IMR-90 (cell line): ENCODE measurements at regions not wholly inside any gene's neighbourhood (a gene's known extent, or its start where the extent isn't known, plus 50 kb on each side); places are given as distances from the start of the nearest gene placed in this dataset.

Source experiments
- ATAC-seq: fragments of 200-7000 bp; cut with Tn5 transposase; 2 replicates; pipeline ENCODE4 v1.9.1; 2020; ENCODE audit warnings: low read depth, mild to moderate bottlenecking, moderate library complexity
- BruUV-seq: library from RNA; stranded (reverse); fragments of 400-500 nt; replicated peaks from 2 replicates; lab custom pipeline; 2021; lab: Mats Ljungman, UMichigan
- CTCF ChIA-PET: fragments of 300-600 bp; formaldehyde crosslinking; extraction: SDS; loops from one replicate; lab custom pipeline; 2021; ENCODE audit warnings: antibody characterized with exemption; lab: Yijun Ruan, JAX
- POLR2A ChIA-PET: fragments of 300-600 bp; sonication (Branson Sonifier 250); formaldehyde crosslinking; loops from one replicate; lab custom pipeline; 2022; ENCODE audit warnings: antibody characterized with exemption; ENCODE audit not compliant: unreplicated experiment; lab: Charles Lee
- DNase-seq: peaks from one replicate; pipeline ENCODE4 v3.0.0; 2013
- H2AFZ ChIP-seq: replicated peaks from 2 replicates; pipeline ENCODE3; 2013; ENCODE audit warnings: low read length, mild to moderate bottlenecking; ENCODE audit not compliant: poor library complexity
- H2AK5ac ChIP-seq: 2 replicates; pipeline ENCODE4 v1.6.1; 2013; ENCODE audit warnings: low read depth, low read length, inconsistent platforms
- H2AK9ac ChIP-seq: replicated peaks from 2 replicates; pipeline ENCODE3; 2013; ENCODE audit warnings: mild to moderate bottlenecking, low read depth, low read length, moderate library complexity; ENCODE audit not compliant: poor library complexity
- H2BK120ac ChIP-seq: 2 replicates; pipeline ENCODE4 v1.6.1; 2013; ENCODE audit warnings: low read depth, low read length, inconsistent platforms
- H2BK15ac ChIP-seq: 3 replicates; pipeline ENCODE4 v1.6.1; 2013; ENCODE audit warnings: low read depth, low read length, inconsistent platforms
- H2BK20ac ChIP-seq: 2 replicates; pipeline ENCODE4 v1.6.1; 2013; ENCODE audit warnings: low read depth, mild to moderate bottlenecking, inconsistent platforms, low read length, moderate library complexity
- H2BK5ac ChIP-seq: 2 replicates; pipeline ENCODE4 v1.6.1; 2013; ENCODE audit warnings: mild to moderate bottlenecking, low read depth, low read length, inconsistent platforms; ENCODE audit not compliant: poor library complexity, severe bottlenecking
- H3K14ac ChIP-seq: replicated peaks from 2 replicates; pipeline ENCODE4 v1.6.1; 2013; ENCODE audit warnings: low read depth, low read length, inconsistent platforms
- H3K18ac ChIP-seq: 2 replicates; pipeline ENCODE4 v1.6.1; 2013; ENCODE audit warnings: low read depth, low read length, control low read depth
- H3K23ac ChIP-seq: 2 replicates; pipeline ENCODE4 v1.6.1; 2013; ENCODE audit warnings: low read depth, low read length, inconsistent platforms
- H3K27ac ChIP-seq: 2 replicates; pipeline ENCODE4 v1.5.1; 2013; ENCODE audit warnings: mild to moderate bottlenecking, control low read depth, low read length; ENCODE audit not compliant: insufficient read depth
- H3K27me3 ChIP-seq: 2 replicates; pipeline ENCODE4 v1.6.1; 2013; ENCODE audit warnings: low read length; ENCODE audit not compliant: control insufficient read depth, insufficient read depth
- H3K36me3 ChIP-seq: 2 replicates; pipeline ENCODE4 v1.6.1; 2013; ENCODE audit warnings: low read length, mixed read lengths; ENCODE audit not compliant: control insufficient read depth, insufficient read depth
- H3K4ac ChIP-seq: 2 replicates; pipeline ENCODE4 v1.6.1; 2013; ENCODE audit warnings: low read depth, low read length, inconsistent platforms
- H3K4me1 ChIP-seq: 2 replicates; pipeline ENCODE4 v1.6.1; 2013; ENCODE audit warnings: low read length, mixed read lengths; ENCODE audit not compliant: control insufficient read depth, insufficient read depth
- H3K4me2 ChIP-seq: 2 replicates; pipeline ENCODE4 v1.6.1; 2013; ENCODE audit warnings: low read depth, mild to moderate bottlenecking, control low read depth, low read length, moderate library complexity
- H3K4me3 ChIP-seq: 2 replicates; pipeline ENCODE4 v1.5.1; 2013; ENCODE audit warnings: low read depth, mild to moderate bottlenecking, control low read depth, low read length, moderate library complexity; ENCODE audit not compliant: insufficient read depth
- H3K56ac ChIP-seq: 2 replicates; pipeline ENCODE4 v1.6.1; 2013; ENCODE audit warnings: low read length, inconsistent platforms; ENCODE audit not compliant: insufficient read depth; ENCODE audit errors: extremely low read depth
- H3K79me1 ChIP-seq, 2 experiments: 2 replicates each; pipeline ENCODE4 v1.6.1; 2013; ENCODE audit warnings: low read length in 2 of 2, inconsistent platforms in 1 of 2, low read depth in 1 of 2
- H3K9ac ChIP-seq: 2 replicates; pipeline ENCODE4 v1.6.1; 2013; ENCODE audit warnings: low read depth, low read length, control low read depth
- H3K9me1 ChIP-seq: 2 replicates; pipeline ENCODE4 v1.6.1; 2013; ENCODE audit warnings: low read length, inconsistent platforms; ENCODE audit not compliant: insufficient read depth
- H3K9me3 ChIP-seq: 2 replicates; pipeline ENCODE4 v1.6.1; 2013; ENCODE audit warnings: low read length; ENCODE audit not compliant: control insufficient read depth, insufficient read depth
- H4K20me1 ChIP-seq: 2 replicates; pipeline ENCODE4 v1.6.1; 2013; ENCODE audit warnings: low read length, inconsistent platforms; ENCODE audit not compliant: insufficient read depth
- H4K5ac ChIP-seq: 2 replicates; pipeline ENCODE4 v1.6.1; 2013; ENCODE audit warnings: mild to moderate bottlenecking, low read depth, low read length, control low read depth
- H4K8ac ChIP-seq, 2 experiments: 2 replicates each; pipeline ENCODE4 v1.6.1; 2013; ENCODE audit warnings: low read depth in 2 of 2, low read length in 2 of 2, control low read depth in 1 of 2, inconsistent platforms in 1 of 2
- H4K91ac ChIP-seq: 2 replicates; pipeline ENCODE4 v1.6.1; 2013; ENCODE audit warnings: low read depth, low read length, inconsistent platforms; ENCODE audit not compliant: insufficient read depth
- BHLHE40 ChIP-seq: fragments of 150-350 bp; IDR thresholded peaks from 2 replicates; pipeline ENCODE4 v1.6.1; 2016; ENCODE audit warnings: mild to moderate bottlenecking, low read depth, low read length
- CTCF ChIP-seq: conservative IDR thresholded peaks from 2 replicates; pipeline ENCODE4 v1.5.1; 2012; ENCODE audit warnings: mild to moderate bottlenecking, low read depth, low read length, improper control_type of control experiment
- NFE2L2 ChIP-seq: fragments of 150-350 bp; IDR thresholded peaks from 2 replicates; pipeline ENCODE4 v1.6.1; 2016; ENCODE audit warnings: low read depth, mild to moderate bottlenecking, low read length
- RAD21 ChIP-seq: IDR thresholded peaks from 2 replicates; pipeline ENCODE4 v1.6.1; 2012; ENCODE audit warnings: low read length, improper control_type of control experiment
- RCOR1 ChIP-seq: IDR thresholded peaks from 2 replicates; pipeline ENCODE4 v1.6.1; 2012; ENCODE audit warnings: mild to moderate bottlenecking, low read length, improper control_type of control experiment; ENCODE audit not compliant: insufficient replicate concordance
- WGBS, 2 experiments: methylation state at CpG; one replicate each; pipeline versions ENCODE4 v1.1.5 to v1.1.7; 2013; ENCODE audit warnings: missing lambda C conversion rate in 2 of 2; ENCODE audit not compliant: insufficient read length in 1 of 2; ENCODE audit errors: extremely low coverage in 2 of 2; 5-methylcytosine and 5-hydroxymethylcytosine counted together
- dilution Hi-C: fragments of 300-500 bp; cut with HindIII; formaldehyde crosslinking; loops from one replicate; pipeline ENCODE4 v1.14.3; 2018; ENCODE audit warnings: low sequenced_read_pairs; ENCODE audit not compliant: unreplicated experiment
- in situ Hi-C: fragments of 300-500 bp; cut with MboI; formaldehyde crosslinking; loops from 3 replicates; pipeline ENCODE4 v1.14.3; 2019; ENCODE audit warnings: low sequenced_read_pairs, inconsistent platforms, mixed read lengths
- intact Hi-C: fragments of 100-400 bp; cut with micrococcal nuclease; formaldehyde crosslinking; loops from 2 replicates; pipeline ENCODE4 v1.10.0; 2022

DNA sequence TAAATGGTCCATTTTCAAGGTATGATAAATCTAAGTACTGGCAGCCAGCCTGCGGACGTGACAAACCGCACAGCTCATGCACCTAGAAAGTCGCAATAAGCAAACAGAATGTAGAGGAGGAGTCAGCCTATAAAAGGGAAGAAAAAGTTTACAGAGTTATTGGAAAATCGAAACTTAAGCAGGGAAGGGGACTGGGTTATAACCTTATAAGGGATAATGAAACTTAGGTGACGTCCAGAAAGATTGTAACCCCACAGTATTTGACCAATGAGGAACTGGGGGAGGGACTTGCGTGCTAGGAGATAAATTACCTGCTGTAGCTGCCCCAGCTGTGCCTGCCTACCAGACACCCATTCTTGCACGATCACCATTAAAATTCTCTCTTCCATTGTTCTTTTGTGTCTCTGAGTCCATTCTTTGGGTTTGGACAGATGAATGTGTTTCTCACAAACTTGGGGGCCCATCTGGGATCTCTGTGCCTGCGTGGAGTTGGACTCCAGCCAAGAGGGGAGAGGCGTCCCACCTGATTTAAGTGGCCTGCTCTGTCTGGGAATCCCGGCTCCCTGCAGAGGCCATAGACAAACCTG is 61.0 kb downstream of the ZCCHC12 start:
- Histone ChIP-seq H2BK20ac (no peak overlapping the region), H2BK120ac (no peak overlapping the region), H4K91ac (no peak overlapping the region), H3K4me2 (no peak overlapping the region), H3K9me3 (no peaks in the 10 kb centered on the region), H4K8ac (no peak overlapping the region), H3K56ac (no peak overlapping the region), H3K9ac (no peak overlapping the region), H2BK15ac (no peak overlapping the region), H3K4me3 (no peak overlapping the region), H3K9me1 (no peaks in the 10 kb centered on the region), H3K14ac (no peak overlapping the region), H3K79me1 (no peaks in the 10 kb centered on the region), H2AFZ (no peak overlapping the region), H2AK5ac (no peak overlapping the region), H4K5ac (no peak overlapping the region), H2BK5ac (no peak overlapping the region), H3K4me1 (no peaks in the 10 kb centered on the region), H3K18ac (no peak overlapping the region), H3K27me3 (no peaks in the 10 kb centered on the region), H4K20me1 (no peaks in the 10 kb centered on the region), H2AK9ac (no peak overlapping the region), H3K4ac (no peak overlapping the region), H3K27ac (no peak overlapping the region), H3K36me3 (no peaks in the 10 kb centered on the region), H3K23ac (no peak overlapping the region)
- in situ Hi-C loops = no loop called here
- ChIA-PET POLR2A (no interaction called here), CTCF (no interaction called here)
- 66% methylated on average over 5 of the region's 11 CpGs; no CpG with 5 or more reads in 1 of the 2 experiments for WGBS, 2 experiments
- TF ChIP-seq CTCF (no peak), BHLHE40 (no peak), RAD21 (no peak), NFE2L2 (no peak), RCOR1 (no peak)
- no peak for DNase-seq
- ATAC-seq = no peak
- no TSS peak for BruUV-seq
- intact Hi-C loops = no loop called here
- dilution Hi-C loops = no loop called here
